M059J (cell line): ENCODE measurements at regions not wholly inside any gene's neighbourhood (a gene's known extent, or its start where the extent isn't known, plus 50 kb on each side); places are given as distances from the start of the nearest gene placed in this dataset.

ENCODE experiments used
- DNase-seq: peaks from one replicate; pipeline ENCODE4 v3.0.0-alpha.2; 2012; ENCODE audit warnings: low read depth

- no peak for DNase-seq
Measured at GRCh38 chr1:47554082-47554481, 116.2 kb downstream of the FOXD2 start.

- DNase-seq = no peak
Measured at GRCh38 chr1:47554901-47555300, 117.1 kb downstream of the FOXD2 start.

- no peak for DNase-seq
Measured at GRCh38 chr1:47555306-47555705, 117.5 kb downstream of the FOXD2 start.

GRCh38 chr1:47555841-47556560 lies 118.2 kb downstream of the FOXD2 start:
- no peak for DNase-seq

- DNase-seq = no peak
Measured at GRCh38 chr1:47557066-47557465, 119.2 kb downstream of the FOXD2 start.

GRCh38 chr1:47558601-47559593 lies 121.1 kb downstream of the FOXD2 start:
- no peak for DNase-seq

GRCh38 chr1:47559944-47560695 lies 122.3 kb downstream of the FOXD2 start:
- DNase-seq = no peak

GRCh38 chr1:47561523-47562007 lies 123.7 kb downstream of the FOXD2 start:
- DNase-seq = peak; percentile 36

GRCh38 chr1:47562147-47562546 lies 124.3 kb downstream of the FOXD2 start:
- no peak for DNase-seq

- DNase-seq = peak; percentile 38
Measured at GRCh38 chr1:47562799-47563198, 125.0 kb downstream of the FOXD2 start.

- peak; percentile 26 for DNase-seq
Measured at GRCh38 chr1:47563201-47563600, 125.4 kb downstream of the FOXD2 start.

- no peak for DNase-seq
Measured at GRCh38 chr1:47564570-47564969, 126.7 kb downstream of the FOXD2 start.

- DNase-seq = no peak
Measured at GRCh38 chr1:47565092-47565491, 127.2 kb downstream of the FOXD2 start.

GRCh38 chr1:47565676-47566075 lies 127.8 kb downstream of the FOXD2 start:
- DNase-seq = no peak

- DNase-seq = no peak
Measured at GRCh38 chr1:47568763-47569162, 130.9 kb downstream of the FOXD2 start.

- no peak for DNase-seq
Measured at GRCh38 chr1:47569261-47569660, 131.4 kb downstream of the FOXD2 start.

- peak; percentile 94 for DNase-seq
Measured at GRCh38 chr1:47569681-47570470, 132.0 kb downstream of the FOXD2 start.

GRCh38 chr1:47571161-47571560 lies 133.3 kb downstream of the FOXD2 start:
- no peak for DNase-seq

GRCh38 chr1:47571952-47572351 lies 134.1 kb downstream of the FOXD2 start:
- DNase-seq = no peak

- no peak for DNase-seq
Measured at GRCh38 chr1:47572731-47573430, 135.0 kb downstream of the FOXD2 start.
